ENCODE measurements at regions not wholly inside any gene's neighbourhood (a gene's known extent, or its start where the extent isn't known, plus 50 kb on each side); places are given as distances from the start of the nearest gene placed in this dataset.
A peak's percentile ranks its signal among the peaks of the same experiment; 100 is the strongest.

DNA sequence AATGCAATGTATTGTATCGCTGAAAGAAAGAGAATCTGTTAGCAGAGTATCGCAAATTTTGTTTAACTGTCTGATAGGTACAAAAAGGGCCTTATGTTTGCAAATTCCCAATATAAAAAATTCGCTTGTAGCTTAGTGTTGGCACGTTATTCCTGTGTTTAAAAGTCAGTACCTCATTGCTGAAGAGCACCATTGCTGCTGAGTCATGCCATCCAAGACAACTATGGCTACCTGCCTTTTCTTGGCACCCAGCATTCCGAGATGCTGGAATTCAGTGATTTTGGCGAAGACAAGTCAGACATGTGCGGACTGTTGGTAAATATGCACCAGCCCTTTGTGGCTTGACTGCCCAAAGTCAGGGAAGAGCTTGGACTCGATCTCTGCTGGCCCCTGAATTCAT lies 149.5 kb upstream of the EEA1 start:
- Mint-ChIP-seq H3K9me3 (peaks cover 15% of the 10 kb centered on the region), H3K27ac (ENCODE audit: unreplicated experiment) (peak overlapping the region; percentile 43), H3K4me1 (peaks cover 45% of the 10 kb centered on the region), H3K36me3 (ENCODE audit: low read depth) (peaks cover 2% of the 10 kb centered on the region), H3K4me3 (no peak overlapping the region), H3K27me3 (ENCODE audit: low read depth) (no peaks in the 10 kb centered on the region)
- TF ChIP-seq CTCF (conservative IDR thresholded peaks at IDR 0.05) = no peak
- DNase-seq (ENCODE audit: low read depth, low spot score) = no peak

GRCh38 chr12:93079271-93079670 lies 150.2 kb upstream of the EEA1 start:
- H3K27ac Mint-ChIP-seq (ENCODE audit: unreplicated experiment) = peak overlapping the region; percentile 93
- no peak for DNase-seq (ENCODE audit: low read depth, low spot score)
- no peaks in the 10 kb centered on the region for H3K27me3 Mint-ChIP-seq (ENCODE audit: low read depth)
- H3K36me3 Mint-ChIP-seq (ENCODE audit: low read depth) = peaks cover 2% of the 10 kb centered on the region
- peak overlapping the region; percentile 50 for H3K4me3 Mint-ChIP-seq
- peaks cover 15% of the 10 kb centered on the region for H3K9me3 Mint-ChIP-seq
- H3K4me1 Mint-ChIP-seq = peaks cover 45% of the 10 kb centered on the region
- no peak for TF ChIP-seq CTCF (conservative IDR thresholded peaks at IDR 0.05)

GRCh38 chr12:93079976-93080375 lies 150.9 kb upstream of the EEA1 start:
- Mint-ChIP-seq H3K27me3 (ENCODE audit: low read depth) (no peaks in the 10 kb centered on the region), H3K9me3 (peaks cover 15% of the 10 kb centered on the region), H3K4me1 (peaks cover 45% of the 10 kb centered on the region), H3K36me3 (ENCODE audit: low read depth) (peaks cover 2% of the 10 kb centered on the region), H3K4me3 (no peak overlapping the region), H3K27ac (ENCODE audit: unreplicated experiment) (peak overlapping the region; percentile 1)
- TF ChIP-seq CTCF (conservative IDR thresholded peaks at IDR 0.05) = no peak
- no peak for DNase-seq (ENCODE audit: low read depth, low spot score)

DNA sequence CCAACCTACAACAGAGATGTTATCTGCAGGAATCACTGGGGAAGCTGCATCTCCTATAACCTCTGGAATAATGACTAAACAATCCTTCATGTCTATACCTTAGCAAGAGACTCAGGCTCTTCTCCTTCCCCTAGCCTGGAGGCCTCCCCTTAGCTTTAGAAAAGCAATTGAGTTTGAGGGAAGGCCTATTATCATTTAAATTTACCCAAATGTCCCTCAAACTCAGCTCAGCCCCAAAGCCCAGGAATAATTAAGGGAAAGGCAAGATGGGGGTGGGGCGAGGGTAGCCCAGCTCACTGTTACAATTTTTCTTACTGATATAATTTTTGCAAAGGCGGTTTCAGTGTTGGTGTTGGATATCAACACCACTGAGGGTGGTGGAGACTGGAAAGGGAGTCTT lies 151.4 kb upstream of the EEA1 start:
- H3K27me3 Mint-ChIP-seq (ENCODE audit: low read depth) = no peaks in the 10 kb centered on the region
- DNase-seq (ENCODE audit: low read depth, low spot score) = no peak

GRCh38 chr12:93080994-93081809 lies 152.1 kb upstream of the EEA1 start:
- Mint-ChIP-seq H3K4me1 (peaks cover 45% of the 10 kb centered on the region), H3K4me3 (no peak overlapping the region)
- no peak for TF ChIP-seq CTCF (conservative IDR thresholded peaks at IDR 0.05)

More for the DNA sequence above, 151.4 kb upstream of the EEA1 start:
- H3K9me3 Mint-ChIP-seq = peaks cover 17% of the 10 kb centered on the region
- H3K4me1 Mint-ChIP-seq = peaks cover 45% of the 10 kb centered on the region
- TF ChIP-seq CTCF (conservative IDR thresholded peaks at IDR 0.05) = no peak
- peaks cover 2% of the 10 kb centered on the region for H3K36me3 Mint-ChIP-seq (ENCODE audit: low read depth)
- H3K4me3 Mint-ChIP-seq = no peak overlapping the region
- peak overlapping the region; percentile 67 for H3K27ac Mint-ChIP-seq (ENCODE audit: unreplicated experiment)

More at GRCh38 chr12:93080994-93081809, 152.1 kb upstream of the EEA1 start:
- peak overlapping the region; percentile 96 for H3K27ac Mint-ChIP-seq (ENCODE audit: unreplicated experiment)
- no peak for DNase-seq (ENCODE audit: low read depth, low spot score)
- H3K27me3 Mint-ChIP-seq (ENCODE audit: low read depth) = no peaks in the 10 kb centered on the region
- H3K36me3 Mint-ChIP-seq (ENCODE audit: low read depth) = peaks cover 2% of the 10 kb centered on the region
- H3K9me3 Mint-ChIP-seq = peaks cover 16% of the 10 kb centered on the region
